ENCODE measurements at regions not wholly inside any gene's neighbourhood (a gene's known extent, or its start where the extent isn't known, plus 50 kb on each side); places are given as distances from the start of the nearest gene placed in this dataset.

DNA sequence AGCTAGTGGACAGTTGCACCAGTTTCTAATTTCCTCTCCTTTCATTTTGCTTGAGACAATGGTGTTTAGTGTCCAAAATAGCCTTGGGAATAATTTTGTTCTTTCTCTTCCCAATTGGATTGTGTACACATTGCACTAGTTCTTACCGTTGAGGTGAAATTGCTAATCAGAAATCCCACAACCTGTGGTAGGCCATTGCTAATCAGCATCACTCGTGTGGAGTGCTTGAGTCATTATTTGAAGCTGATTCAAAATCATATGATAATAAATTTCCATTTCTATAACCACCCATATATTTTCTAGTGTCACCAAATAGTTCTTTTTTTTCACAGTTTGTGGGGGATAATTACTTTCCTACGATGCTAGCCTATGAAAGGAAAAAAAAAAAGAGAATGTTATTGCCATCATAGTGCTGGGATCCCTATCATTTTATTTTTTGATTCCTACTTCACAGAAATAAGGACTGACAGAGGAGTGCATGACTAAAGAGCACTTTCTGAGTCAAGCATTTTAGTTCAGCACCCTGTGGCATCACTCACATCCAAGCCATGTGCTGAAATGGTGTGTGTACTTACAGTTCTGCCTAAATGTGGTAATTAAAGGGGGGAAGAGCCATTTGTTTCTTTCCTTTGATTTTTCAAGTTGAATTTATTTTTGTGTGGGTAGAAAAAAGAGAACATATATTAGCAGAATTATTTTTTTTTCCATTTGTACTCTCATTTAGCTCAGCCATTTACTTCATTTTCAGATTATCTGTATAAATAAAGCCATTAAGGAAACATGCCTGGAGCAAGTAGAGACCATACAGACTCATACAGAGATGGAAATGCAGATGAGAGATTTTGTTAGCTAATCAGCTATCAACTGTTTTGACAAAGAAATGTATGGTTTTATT lies 108.0 kb upstream of the MEIS2 start:
- H3K4me3 ChIP-seq (ENCODE audit: low read length) = no peak overlapping the region
- no peak for DNase-seq (ENCODE audit: low read depth)
- TF ChIP-seq, protein P1, sequence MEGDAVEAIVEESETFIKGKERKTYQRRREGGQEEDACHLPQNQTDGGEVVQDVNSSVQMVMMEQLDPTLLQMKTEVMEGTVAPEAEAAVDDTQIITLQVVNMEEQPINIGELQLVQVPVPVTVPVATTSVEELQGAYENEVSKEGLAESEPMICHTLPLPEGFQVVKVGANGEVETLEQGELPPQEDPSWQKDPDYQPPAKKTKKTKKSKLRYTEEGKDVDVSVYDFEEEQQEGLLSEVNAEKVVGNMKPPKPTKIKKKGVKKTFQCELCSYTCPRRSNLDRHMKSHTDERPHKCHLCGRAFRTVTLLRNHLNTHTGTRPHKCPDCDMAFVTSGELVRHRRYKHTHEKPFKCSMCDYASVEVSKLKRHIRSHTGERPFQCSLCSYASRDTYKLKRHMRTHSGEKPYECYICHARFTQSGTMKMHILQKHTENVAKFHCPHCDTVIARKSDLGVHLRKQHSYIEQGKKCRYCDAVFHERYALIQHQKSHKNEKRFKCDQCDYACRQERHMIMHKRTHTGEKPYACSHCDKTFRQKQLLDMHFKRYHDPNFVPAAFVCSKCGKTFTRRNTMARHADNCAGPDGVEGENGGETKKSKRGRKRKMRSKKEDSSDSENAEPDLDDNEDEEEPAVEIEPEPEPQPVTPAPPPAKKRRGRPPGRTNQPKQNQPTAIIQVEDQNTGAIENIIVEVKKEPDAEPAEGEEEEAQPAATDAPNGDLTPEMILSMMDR (conservative IDR thresholded peaks at IDR 0.05; ENCODE audit: low read depth, low read length) = no peak

DNA sequence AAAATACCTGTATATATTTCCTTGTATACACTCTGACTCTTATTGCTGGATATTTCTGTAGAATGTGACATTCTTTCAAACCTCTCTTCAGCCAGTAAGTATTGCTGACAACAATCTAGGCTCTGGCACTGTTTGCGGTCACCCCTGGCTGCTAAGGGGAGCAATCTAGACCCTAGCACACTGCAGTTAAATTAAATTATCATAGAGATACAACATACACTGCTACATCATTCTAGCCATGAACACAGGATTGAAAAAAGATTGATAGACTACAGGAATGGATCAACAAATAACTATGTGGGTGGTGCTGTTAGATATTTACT lies 108.7 kb upstream of the MEIS2 start:
- DNase-seq (ENCODE audit: low read depth) = no peak
- TF ChIP-seq, protein P1 (conservative IDR thresholded peaks at IDR 0.05; ENCODE audit: low read depth, low read length) = no peak
- H3K4me3 ChIP-seq (ENCODE audit: low read length) = no peak overlapping the region

GRCh38 chr15:37217567-37217966 lies 117.2 kb upstream of the MEIS2 start:
- DNase-seq (ENCODE audit: low read depth) = no peak
- TF ChIP-seq, protein P1 (conservative IDR thresholded peaks at IDR 0.05; ENCODE audit: low read depth, low read length) = no peak
- H3K4me3 ChIP-seq (ENCODE audit: low read length) = no peak overlapping the region

DNA sequence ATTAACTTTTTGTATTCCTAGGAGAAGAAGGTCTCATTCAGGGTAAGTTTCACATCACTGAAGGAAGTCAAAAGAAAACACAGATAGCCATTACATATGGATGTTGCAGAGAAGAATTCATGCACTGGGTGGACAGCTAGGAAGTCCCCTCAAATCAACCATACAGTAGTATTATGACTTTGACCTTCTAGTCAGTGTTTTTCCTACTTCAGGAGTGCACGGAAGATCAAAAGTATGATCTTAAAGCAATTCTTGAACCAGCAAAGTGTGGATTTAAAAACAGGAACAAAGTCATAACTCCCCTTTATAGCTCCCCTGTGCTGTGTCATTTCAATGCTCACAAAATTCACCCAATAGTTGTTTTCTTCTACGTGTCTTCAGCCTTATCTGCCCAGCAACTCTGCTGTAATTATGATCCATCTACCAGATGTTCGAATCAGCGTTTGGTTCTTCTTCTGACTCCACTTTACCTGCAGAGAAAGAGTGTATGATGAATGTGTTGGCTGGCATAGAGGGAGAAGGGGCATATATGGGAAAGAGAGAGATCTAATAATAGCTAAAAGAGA lies 118.1 kb upstream of the MEIS2 start:
- H3K4me3 ChIP-seq (ENCODE audit: low read length) = no peak overlapping the region
- no peak for DNase-seq (ENCODE audit: low read depth)
- TF ChIP-seq, protein P1 (conservative IDR thresholded peaks at IDR 0.05; ENCODE audit: low read depth, low read length) = no peak

DNA sequence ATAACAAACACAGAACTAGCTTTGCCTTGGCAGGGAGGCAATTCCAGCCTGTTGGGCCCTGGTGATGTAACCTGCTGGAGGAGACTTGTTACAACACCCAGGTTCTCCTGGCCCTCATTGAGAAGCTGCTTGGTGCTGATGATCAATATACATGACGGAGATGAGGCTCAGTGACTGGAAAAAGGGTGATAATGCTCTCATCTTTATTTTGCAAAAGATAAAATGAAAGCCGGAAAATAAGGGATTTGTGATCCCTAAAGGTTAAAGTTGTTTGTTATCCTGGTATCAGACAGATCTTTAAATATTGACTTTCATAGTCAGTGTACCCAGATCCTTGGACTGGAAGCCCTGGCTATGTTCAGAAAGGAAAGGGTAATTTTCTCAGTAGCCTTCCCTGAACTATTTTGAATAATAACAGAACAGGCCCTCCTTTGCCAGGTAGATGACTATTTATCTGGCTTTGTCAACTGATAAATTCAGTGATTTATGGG lies 118.9 kb upstream of the MEIS2 start:
- H3K4me3 ChIP-seq (ENCODE audit: low read length) = no peak overlapping the region
- TF ChIP-seq, protein P1 (conservative IDR thresholded peaks at IDR 0.05; ENCODE audit: low read depth, low read length) = no peak
- DNase-seq (ENCODE audit: low read depth) = no peak

GRCh38 chr15:37220949-37221670 lies 120.8 kb upstream of the MEIS2 start:
- no peak for DNase-seq (ENCODE audit: low read depth)
- no peak overlapping the region for H3K4me3 ChIP-seq (ENCODE audit: low read length)
- TF ChIP-seq, protein P1 (conservative IDR thresholded peaks at IDR 0.05; ENCODE audit: low read depth, low read length) = no peak
